Left cardiac atrium (tissue), 4 donors: ENCODE measurements at regions not wholly inside any gene's neighbourhood (a gene's known extent, or its start where the extent isn't known, plus 50 kb on each side); places are given as distances from the start of the nearest gene placed in this dataset.

Source experiments
- ATAC-seq, 2 donors: fragments of 200-7000 bp; cut with Tn5 transposase; one replicate each; pipeline ENCODE4 v1.9.1; 2020; ENCODE audit warnings: mild to moderate bottlenecking in 2 of 2, moderate library complexity in 2 of 2
- DNase-seq: peaks from one replicate; pipeline ENCODE4 v3.0.0-alpha.2; 2020
- intact Hi-C, 2 donors: fragments of 100-400 bp; cut with DNase I; formaldehyde crosslinking; loops; one replicate each; pipeline versions ENCODE4 v1.14.1 to v1.15.1; 2022 to 2023
- donor health status: DM: no; HTN: yes; CAD: no.
- donor health status: DM: no; HTN: yes; CAD: no; lungs with severe emphysema.
- donor health status: DM: yes; HTN: yes; CAD: no.
- donor health status: Dilated cardiomyopathy.

GRCh38 chr5:104998572-104998971, 1436.0 kb upstream of the NUDT12 start:
- DNase-seq = no peak
- ATAC-seq = no peak
- intact Hi-C loops = no loop called here

- DNase-seq (no peak), ATAC-seq (no peak)
- intact Hi-C loops = no loop called here
Measured at GRCh38 chr5:104998169-104998568, 1435.6 kb upstream of the NUDT12 start.

- ATAC-seq (no peak), DNase-seq (no peak)
- intact Hi-C loops = no loop called here
Measured at GRCh38 chr5:104987074-104987473, 1424.5 kb upstream of the NUDT12 start.

GRCh38 chr5:104977529-104977928, 1414.9 kb upstream of the NUDT12 start:
- no peak for DNase-seq
- intact Hi-C loops = no loop called here
- ATAC-seq = no peak

GRCh38 chr5:104967806-104968410, 1405.3 kb upstream of the NUDT12 start:
- intact Hi-C loops = no loop called here
- no peak for DNase-seq
- ATAC-seq = no peak

- intact Hi-C loops = no loop called here
- DNase-seq = no peak
- no peak for ATAC-seq
Measured at GRCh38 chr5:104965006-104965405, 1402.4 kb upstream of the NUDT12 start.

GRCh38 chr5:104955479-104955878, 1392.9 kb upstream of the NUDT12 start:
- ATAC-seq (no peak), DNase-seq (no peak)
- intact Hi-C loops = no loop called here

- DNase-seq = no peak
- intact Hi-C loops = no loop called here
- ATAC-seq = no peak
Measured at GRCh38 chr5:104952876-104953275, 1390.3 kb upstream of the NUDT12 start.

- ATAC-seq = no peak
- no peak for DNase-seq
- intact Hi-C loops = no loop called here
Measured at GRCh38 chr5:104951829-104952228, 1389.2 kb upstream of the NUDT12 start.

- DNase-seq (no peak), ATAC-seq (no peak)
- intact Hi-C loops = no loop called here
Measured at GRCh38 chr5:104947076-104947475, 1384.5 kb upstream of the NUDT12 start.

GRCh38 chr5:104942735-104943134, 1380.1 kb upstream of the NUDT12 start:
- DNase-seq = no peak
- intact Hi-C loops = no loop called here
- no peak for ATAC-seq

- intact Hi-C loops = no loop called here
- DNase-seq (no peak), ATAC-seq (no peak)
Measured at GRCh38 chr5:104941030-104941645, 1378.5 kb upstream of the NUDT12 start.

- ATAC-seq = no peak
- intact Hi-C loops = no loop called here
- DNase-seq = no peak
Measured at GRCh38 chr5:104937598-104937997, 1375.0 kb upstream of the NUDT12 start.

- intact Hi-C loops = no loop called here
- ATAC-seq (no peak), DNase-seq (no peak)
Measured at GRCh38 chr5:104932431-104932830, 1369.8 kb upstream of the NUDT12 start.

GRCh38 chr5:104928906-104929520, 1366.4 kb upstream of the NUDT12 start:
- intact Hi-C loops = no loop called here
- no peak for DNase-seq
- ATAC-seq = no peak

- intact Hi-C loops = no loop called here
- ATAC-seq (no peak), DNase-seq (no peak)
Measured at GRCh38 chr5:104915226-104915625, 1352.6 kb upstream of the NUDT12 start.

- ATAC-seq = no peak
- intact Hi-C loops = no loop called here
- DNase-seq = no peak
Measured at GRCh38 chr5:104914536-104915070, 1352.0 kb upstream of the NUDT12 start.

GRCh38 chr5:104913841-104914281, 1351.3 kb upstream of the NUDT12 start:
- intact Hi-C loops = no loop called here
- ATAC-seq = no peak
- DNase-seq = no peak

- DNase-seq (no peak), ATAC-seq (no peak)
- intact Hi-C loops = no loop called here
Measured at GRCh38 chr5:104909803-104910202, 1347.2 kb upstream of the NUDT12 start.

GRCh38 chr5:104904561-104904960, 1342.0 kb upstream of the NUDT12 start:
- ATAC-seq (no peak), DNase-seq (no peak)
- intact Hi-C loops = no loop called here

- ATAC-seq (no peak), DNase-seq (no peak)
- intact Hi-C loops = no loop called here
Measured at GRCh38 chr5:104903941-104904340, 1341.4 kb upstream of the NUDT12 start.
